ENCODE measurements at regions not wholly inside any gene's neighbourhood (a gene's known extent, or its start where the extent isn't known, plus 50 kb on each side); places are given as distances from the start of the nearest gene placed in this dataset.
"Not testable (repeated sequence)": the region's sequence is repeated elsewhere in the genome, so short reads cannot be mapped to it uniquely, and the experiment has no call there.

- no peak for DNase-seq (ENCODE audit: low read depth)
Observed at GRCh38 chr9:100813871-100814270, 214.7 kb upstream of the PLPPR1 start.

GRCh38 chr9:100819980-100820379 is 208.5 kb upstream of the PLPPR1 start:
- DNase-seq (ENCODE audit: low read depth), result no peak

DNA sequence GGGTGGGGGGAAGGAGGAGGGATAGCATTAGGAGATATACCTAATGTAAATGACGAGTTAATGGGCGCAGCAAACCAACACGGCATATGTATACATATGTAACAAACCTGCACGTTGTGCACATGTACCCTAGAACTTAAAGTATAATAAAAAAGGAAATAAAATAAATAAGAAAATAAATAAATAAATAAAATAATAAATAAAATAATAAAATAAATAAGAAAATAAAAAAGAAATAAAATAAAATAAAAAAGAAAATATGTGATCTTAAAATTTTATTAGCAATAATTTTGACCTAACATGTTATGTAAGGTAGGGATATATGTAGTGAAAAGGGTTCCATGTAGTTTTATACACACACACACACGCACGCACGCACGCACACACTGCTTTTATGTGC is 195.5 kb upstream of the PLPPR1 start:
- DNase-seq (ENCODE audit: low read depth), result not testable (repeated sequence)

GRCh38 chr9:100838857-100839256 is 189.7 kb upstream of the PLPPR1 start:
- DNase-seq (ENCODE audit: low read depth), result no peak

DNA sequence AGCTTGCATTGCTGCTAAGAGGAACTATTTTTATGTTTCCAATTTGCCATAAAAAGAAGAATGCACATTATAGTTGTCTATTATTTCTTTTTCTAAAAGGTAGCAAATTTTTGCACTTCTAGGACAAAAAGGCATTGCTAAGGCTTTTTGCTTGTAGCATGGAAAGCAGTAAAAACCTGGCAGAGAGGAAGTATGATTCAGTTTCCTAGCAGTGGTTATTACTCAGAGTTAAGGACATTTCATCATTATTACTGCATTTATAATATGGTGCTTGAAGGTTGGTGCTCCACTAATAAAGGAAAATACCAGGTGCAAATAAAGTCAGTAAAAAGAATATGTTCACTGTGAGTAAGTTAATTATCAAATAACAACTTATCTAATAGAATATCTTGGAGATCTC is 179.8 kb upstream of the PLPPR1 start:
- no peak for DNase-seq (ENCODE audit: low read depth)

GRCh38 chr9:100852088-100852487 is 176.4 kb upstream of the PLPPR1 start:
- no peak for DNase-seq (ENCODE audit: low read depth)

- DNase-seq (ENCODE audit: low read depth), result no peak
Observed at GRCh38 chr9:100856238-100856637, 172.3 kb upstream of the PLPPR1 start.

- DNase-seq (ENCODE audit: low read depth), result no peak
Observed at GRCh38 chr9:100865111-100865510, 163.4 kb upstream of the PLPPR1 start.

DNA sequence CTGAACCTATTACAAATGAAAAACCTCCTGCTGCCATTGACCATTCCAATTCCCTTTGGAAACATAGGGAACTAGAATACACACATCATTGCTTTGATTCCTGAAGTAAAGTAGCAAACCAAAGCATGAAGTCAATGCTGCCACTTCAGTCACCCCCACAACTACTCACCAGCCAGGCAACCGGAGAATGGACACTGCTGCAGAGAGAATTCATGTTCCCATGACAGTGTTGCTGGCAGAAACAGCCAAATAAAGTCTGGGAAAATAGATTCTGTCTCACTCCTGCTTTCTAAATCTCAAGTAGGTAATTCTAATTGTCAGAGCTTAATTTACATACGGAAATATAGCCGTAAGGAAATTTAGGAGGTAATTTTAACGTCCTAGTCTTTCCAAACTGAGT is 162.9 kb upstream of the PLPPR1 start:
- no peak for DNase-seq (ENCODE audit: low read depth)

DNA sequence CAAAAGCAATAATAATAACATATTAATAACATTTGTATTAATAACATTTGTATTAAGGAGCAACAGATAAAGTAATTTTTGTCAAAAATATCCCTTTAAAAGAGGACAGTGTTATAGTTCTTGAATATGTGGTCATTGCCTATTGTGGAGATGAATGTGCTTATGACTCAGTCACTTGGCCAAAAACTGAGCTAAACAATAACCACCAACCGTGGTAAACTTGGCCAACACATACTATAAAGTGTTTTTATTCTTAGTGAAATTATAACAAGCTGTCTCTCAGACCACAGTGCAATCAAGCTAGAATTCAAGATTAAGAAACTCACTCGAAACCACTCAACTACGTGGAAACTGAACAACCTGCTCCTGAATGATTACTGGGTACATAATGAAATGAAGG is 159.2 kb upstream of the PLPPR1 start:
- no peak for DNase-seq (ENCODE audit: low read depth)

- DNase-seq (ENCODE audit: low read depth), result no peak
Observed at GRCh38 chr9:100879884-100880283, 148.6 kb upstream of the PLPPR1 start.

GRCh38 chr9:100880284-100880683 is 148.2 kb upstream of the PLPPR1 start:
- DNase-seq (ENCODE audit: low read depth), result no peak

DNA sequence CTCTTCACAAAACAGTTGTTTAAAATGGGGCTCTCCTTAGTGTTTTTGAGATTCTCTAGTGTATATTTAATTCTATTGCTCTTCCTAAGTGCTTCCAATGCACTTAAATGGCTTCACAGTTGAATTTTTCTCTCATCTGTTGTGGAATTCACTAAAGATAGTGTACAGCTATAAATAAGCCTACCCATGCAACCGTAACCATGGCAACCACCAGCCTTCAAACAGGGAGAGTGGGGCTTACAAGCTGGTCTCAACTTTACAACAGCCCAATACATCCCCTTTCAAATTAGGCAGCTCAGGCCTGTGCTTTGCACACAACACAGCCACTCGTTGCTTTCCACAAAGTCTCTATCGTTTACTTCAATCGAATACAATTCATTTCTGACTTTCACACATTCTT is 144.0 kb upstream of the PLPPR1 start:
- DNase-seq (ENCODE audit: low read depth), result no peak

DNA sequence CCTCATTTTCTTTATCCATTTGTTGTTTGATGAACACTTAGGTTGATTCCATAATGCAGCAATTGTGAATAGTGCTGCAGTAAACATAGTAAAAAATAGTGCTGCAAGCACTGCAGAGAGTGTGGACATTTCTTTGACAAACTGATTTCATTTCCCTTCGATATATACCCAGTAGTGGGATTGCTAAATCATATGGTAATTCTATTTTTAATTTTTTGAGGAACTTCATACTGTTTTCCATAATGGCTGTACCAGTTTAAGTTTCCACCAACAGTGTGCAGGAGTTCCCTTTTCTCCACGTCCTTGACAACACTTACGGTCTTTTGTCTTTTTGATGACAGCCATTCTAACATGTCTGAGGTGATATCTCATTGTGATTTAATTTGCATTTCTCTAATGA is 138.2 kb upstream of the PLPPR1 start:
- no peak for DNase-seq (ENCODE audit: low read depth)

DNA sequence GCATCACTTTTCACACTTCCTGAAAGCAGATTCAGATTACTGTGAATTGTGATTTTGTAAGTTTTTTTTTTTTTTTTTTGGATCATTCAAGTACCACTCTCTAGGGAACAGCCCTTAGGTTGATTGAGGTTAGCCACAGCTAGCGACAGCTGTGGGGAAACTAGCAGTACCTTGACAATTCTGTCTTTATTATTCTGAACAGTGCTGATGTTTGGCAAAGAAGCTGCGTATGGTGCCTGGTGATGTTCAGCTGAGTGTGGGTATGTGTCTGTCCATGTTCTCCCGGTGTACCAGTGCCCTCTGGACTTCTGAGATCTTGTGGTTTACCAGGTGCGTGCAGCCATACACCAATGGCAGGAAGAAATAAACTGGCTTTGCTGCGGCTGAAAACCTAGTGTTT is 117.3 kb upstream of the PLPPR1 start:
- no peak for DNase-seq (ENCODE audit: low read depth)

GRCh38 chr9:100913257-100913656 is 115.3 kb upstream of the PLPPR1 start:
- DNase-seq (ENCODE audit: low read depth), result no peak

DNA sequence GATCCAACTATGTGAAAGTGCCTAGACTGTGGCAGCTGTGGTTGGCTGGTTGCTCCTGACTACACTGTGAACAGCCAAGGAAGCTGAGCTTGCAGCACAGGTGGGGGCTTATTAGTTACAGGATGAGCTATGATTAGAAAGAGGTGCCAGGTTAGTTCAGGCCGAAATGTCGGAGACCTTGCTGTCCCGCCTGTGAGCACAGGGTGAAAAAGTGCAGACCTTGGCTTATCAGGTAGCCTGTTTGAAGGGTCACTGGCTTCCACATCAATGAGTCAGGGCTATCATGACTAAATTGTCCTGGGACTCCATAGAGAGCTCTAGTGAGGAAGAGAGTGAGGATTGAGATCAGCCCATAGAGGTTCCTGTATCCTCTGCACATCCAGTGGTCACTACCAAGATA is 114.3 kb upstream of the PLPPR1 start:
- no peak for DNase-seq (ENCODE audit: low read depth)

DNA sequence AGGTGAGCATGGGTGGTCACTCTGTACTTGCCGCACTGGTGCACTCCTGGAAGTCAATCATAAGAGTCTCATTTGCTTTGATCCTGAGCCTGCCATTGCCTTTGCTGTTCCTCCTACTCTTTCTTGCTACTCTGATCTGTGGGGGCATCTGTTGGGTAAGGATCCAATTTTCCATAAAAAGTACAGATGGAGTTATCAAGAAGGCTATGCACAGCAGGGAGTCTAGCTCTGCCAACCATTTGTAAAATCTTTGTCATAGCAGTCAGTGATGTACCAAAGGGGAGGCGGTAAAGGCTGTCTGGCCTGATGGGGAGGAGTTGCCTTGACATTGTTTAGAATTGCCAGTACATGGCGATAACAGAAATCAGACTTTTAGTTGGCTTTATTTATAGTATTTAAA is 109.0 kb upstream of the PLPPR1 start:
- no peak for DNase-seq (ENCODE audit: low read depth)

DNA sequence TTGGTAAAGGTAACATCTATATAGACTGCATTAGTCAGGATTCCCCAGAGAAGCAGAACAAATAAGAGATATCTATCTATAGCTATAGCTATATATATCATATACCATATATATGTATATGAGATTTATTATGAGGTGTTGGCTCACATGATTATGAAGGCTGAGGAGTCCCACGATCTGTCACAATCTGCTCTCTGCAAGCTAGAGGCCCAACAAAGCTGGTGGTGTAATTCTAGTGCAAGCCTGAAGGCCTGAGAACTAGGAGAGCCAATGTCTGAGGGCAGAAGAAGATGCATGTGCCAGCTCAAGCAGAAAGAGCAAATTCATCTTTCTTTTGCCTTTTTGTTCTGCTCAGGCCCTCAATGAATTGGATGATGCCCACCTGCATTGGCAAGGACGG is 102.2 kb upstream of the PLPPR1 start:
- no peak for DNase-seq (ENCODE audit: low read depth)

DNA sequence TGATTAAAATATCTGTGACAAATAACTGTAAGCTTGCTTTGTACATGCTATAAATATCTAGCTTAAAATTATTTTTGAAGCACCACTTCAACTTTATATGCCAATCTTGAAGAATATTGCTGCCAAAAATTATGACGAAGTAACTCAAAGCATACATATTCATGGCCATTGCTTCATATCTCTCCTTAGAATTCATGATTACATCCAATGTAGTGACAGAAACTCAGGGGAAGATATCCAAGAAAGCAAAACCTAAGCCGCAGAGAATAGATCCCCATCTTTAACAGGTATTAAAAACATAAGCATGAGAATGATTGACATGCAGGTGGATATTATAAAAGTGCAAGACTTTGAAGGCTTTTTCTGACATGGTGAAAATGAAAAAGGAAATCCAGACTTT is 100.8 kb upstream of the PLPPR1 start:
- no peak for DNase-seq (ENCODE audit: low read depth)

DNA sequence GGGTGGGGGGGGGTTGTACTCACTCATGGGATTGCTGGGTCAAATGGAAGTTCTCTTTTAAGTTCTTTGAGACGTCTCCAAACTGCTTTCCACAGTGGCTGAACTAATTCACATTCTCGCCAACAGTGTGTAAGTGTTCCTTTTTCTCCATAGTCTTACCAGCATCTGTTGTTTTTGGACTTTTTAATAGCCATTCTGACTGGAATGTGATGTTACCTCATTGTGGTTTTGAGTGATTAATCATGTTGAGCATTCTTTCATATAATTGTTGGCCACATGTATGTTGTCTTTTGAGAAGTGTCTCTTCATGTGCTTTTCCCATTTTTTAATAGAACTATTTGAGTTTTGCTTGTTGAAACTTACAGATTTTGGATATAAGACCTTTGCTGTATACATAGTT is 94.9 kb upstream of the PLPPR1 start:
- DNase-seq (ENCODE audit: low read depth), result no peak

DNA sequence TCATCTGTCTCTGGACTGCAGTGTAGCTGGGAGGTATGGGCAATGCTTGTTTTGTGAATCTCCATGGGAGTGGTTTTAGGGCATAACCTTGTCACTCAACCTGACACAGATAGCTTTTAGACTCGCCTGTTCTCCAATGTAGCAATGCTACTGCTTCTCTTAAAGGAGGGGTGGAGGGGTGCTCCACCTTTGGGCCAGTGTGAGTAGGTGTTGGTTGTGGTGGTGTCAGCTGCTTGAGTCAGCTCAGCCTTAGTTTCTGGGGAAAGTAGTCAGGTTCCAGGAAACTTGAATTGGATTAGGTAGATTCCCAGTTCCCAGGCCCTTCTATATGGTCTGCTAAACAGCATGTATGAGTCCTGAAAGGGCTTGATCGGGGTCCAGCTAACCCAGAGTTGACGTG is 91.1 kb upstream of the PLPPR1 start:
- DNase-seq (ENCODE audit: low read depth), result no peak

DNA sequence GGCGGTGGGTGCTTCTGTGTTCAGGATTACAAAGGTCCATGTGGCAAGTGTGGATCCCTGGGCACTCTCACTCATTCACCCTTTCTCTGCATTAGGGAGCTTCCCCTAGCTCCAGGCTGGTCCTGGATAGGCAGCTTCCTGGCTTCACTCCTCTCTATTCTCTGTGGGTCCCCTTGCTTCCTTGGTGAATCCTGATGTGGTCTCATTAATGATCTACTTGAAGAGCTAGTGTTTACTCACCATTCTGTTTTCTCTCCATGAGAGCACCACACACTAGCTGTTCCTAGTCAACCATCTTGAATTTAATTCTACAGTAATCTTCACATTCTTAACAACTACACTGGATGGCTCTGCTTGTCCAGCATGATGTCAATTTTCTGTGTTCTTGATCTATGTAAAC is 90.0 kb upstream of the PLPPR1 start:
- no peak for DNase-seq (ENCODE audit: low read depth)

- no peak for DNase-seq (ENCODE audit: low read depth)
Observed at GRCh38 chr9:100939636-100940035, 88.9 kb upstream of the PLPPR1 start.

DNA sequence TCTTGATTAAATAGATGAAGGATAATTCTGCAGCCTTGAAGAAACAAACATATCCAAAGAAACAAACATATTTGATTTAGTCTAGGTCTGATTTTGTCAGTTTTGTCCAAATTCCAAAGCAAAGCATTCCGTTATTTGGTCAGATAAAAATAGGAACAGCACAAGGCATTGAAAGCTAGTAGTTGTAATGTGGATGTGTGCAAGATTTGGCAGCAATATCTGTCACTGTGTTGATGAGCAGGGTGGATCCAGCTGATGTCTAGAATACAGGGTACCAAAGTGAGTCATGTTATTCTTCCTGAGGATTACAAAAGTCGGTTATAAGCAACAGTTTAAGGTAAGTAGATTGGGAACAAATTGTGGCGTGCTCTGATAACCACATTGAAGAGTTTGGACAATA is 69.3 kb upstream of the PLPPR1 start:
- no peak for DNase-seq (ENCODE audit: low read depth)

Data from stimulated activated CD8-positive, alpha-beta memory T cell treated with anti-CD3 and anti-CD28 coated beads, Interleukin-12 subunit alpha, Interleukin-12 subunit beta, amount 100 ng/mL, for 1 hour (primary cell).